Keratinocyte (primary cell): ENCODE measurements at regions not wholly inside any gene's neighbourhood (a gene's known extent, or its start where the extent isn't known, plus 50 kb on each side); places are given as distances from the start of the nearest gene placed in this dataset.

Experiments
- DNase-seq: peaks from one replicate; pipeline ENCODE4 v3.0.0-alpha.2; 2011; ENCODE audit warnings: low read depth, missing footprints, low spot score
- FAIRE-seq: peaks from 2 replicates; lab custom pipeline; 2011; peaks lifted over from hg19 to GRCh38; lab: Jason Lieb, UNC
- H2AFZ ChIP-seq: 2 replicates; pipeline ENCODE4 v1.6.0; 2012; ENCODE audit warnings: low read length, control low read depth, inconsistent platforms; ENCODE audit not compliant: control insufficient read depth
- H3K27ac ChIP-seq: 2 replicates; pipeline ENCODE4 v1.5.1; 2011; ENCODE audit warnings: low read length; ENCODE audit not compliant: control insufficient read depth, insufficient read depth
- H3K27me3 ChIP-seq: 3 replicates; pipeline ENCODE4 v1.6.0; 2011; ENCODE audit warnings: low read length; ENCODE audit not compliant: control insufficient read depth, insufficient read depth; ENCODE audit errors: extremely low read depth
- H3K36me3 ChIP-seq, 2 experiments: 2 replicates in 1 of 2; 3 replicates in 1 of 2; pipeline ENCODE4 v1.5.1; 2011; ENCODE audit warnings: low read length in 2 of 2, mild to moderate bottlenecking in 1 of 2; ENCODE audit not compliant: control insufficient read depth in 2 of 2, insufficient read depth in 2 of 2; ENCODE audit errors: extremely low read depth in 1 of 2
- H3K4me1 ChIP-seq: 3 replicates; pipeline ENCODE4 v1.5.1; 2011; ENCODE audit warnings: low read length; ENCODE audit not compliant: control insufficient read depth, insufficient read depth; ENCODE audit errors: extremely low read depth
- H3K4me2 ChIP-seq: 3 replicates; pipeline ENCODE4 v1.6.0; 2011; ENCODE audit warnings: low read depth, low read length; ENCODE audit not compliant: control insufficient read depth, insufficient read depth; ENCODE audit errors: extremely low read depth
- H3K4me3 ChIP-seq, 3 experiments: fragments of 200-600 bp in 1 of 3; sonication (generic) in 1 of 3; 2 replicates in 2 of 3; 3 replicates in 1 of 3; pipeline ENCODE4 v1.5.1; 2011 to 2016; ENCODE audit warnings: low read length in 3 of 3, mild to moderate bottlenecking in 3 of 3, control low read depth in 2 of 3, inconsistent platforms in 1 of 3, low read depth in 1 of 3, mixed read lengths in 1 of 3, mixed run types in 1 of 3, moderate library complexity in 1 of 3; ENCODE audit not compliant: control insufficient read depth in 2 of 3, insufficient read depth in 2 of 3; ENCODE audit errors: extremely low read depth in 1 of 3
- H3K79me2 ChIP-seq: 2 replicates; pipeline ENCODE4 v1.6.0; 2012; ENCODE audit warnings: low read length; ENCODE audit not compliant: control insufficient read depth, insufficient read depth
- H3K9ac ChIP-seq: 3 replicates; pipeline ENCODE4 v1.6.0; 2011; ENCODE audit warnings: low read length; ENCODE audit not compliant: control insufficient read depth, insufficient read depth; ENCODE audit errors: extremely low read depth
- H3K9me1 ChIP-seq: 3 replicates; pipeline ENCODE4 v1.6.0; 2011; ENCODE audit warnings: low read length; ENCODE audit not compliant: control insufficient read depth, insufficient read depth; ENCODE audit errors: extremely low read depth
- H3K9me3 ChIP-seq: 2 replicates; pipeline ENCODE4 v1.5.1; 2012; ENCODE audit warnings: low read depth, low read length; ENCODE audit not compliant: control insufficient read depth
- H4K20me1 ChIP-seq: 3 replicates; pipeline ENCODE4 v1.6.0; 2011; ENCODE audit warnings: low read length; ENCODE audit not compliant: control insufficient read depth, insufficient read depth; ENCODE audit errors: extremely low read depth
- EZH2 ChIP-seq: IDR thresholded peaks from one replicate; pipeline ENCODE4 v1.6.1; 2012; ENCODE audit warnings: inconsistent platforms, mild to moderate bottlenecking, low read length, moderate library complexity
- dilution Hi-C: fragments of 300-500 bp; cut with MboI; formaldehyde crosslinking; loops from one replicate; pipeline ENCODE4 v1.7.0; 2020; ENCODE audit warnings: low sequenced_read_pairs; ENCODE audit not compliant: extremely low pct_ligation_motif_present
- TF ChIP-seq, protein P1 (sequence below), 3 experiments: IDR thresholded peaks in 1 of 3; conservative IDR thresholded peaks in 1 of 3; optimal IDR thresholded peaks in 1 of 3; 2 replicates in 2 of 3; 3 replicates in 1 of 3; pipeline versions ENCODE3 to v1.5.1; 2011; ENCODE audit warnings: low read length in 3 of 3, mild to moderate bottlenecking in 3 of 3, moderate library complexity in 2 of 3, control low read depth in 1 of 3, inconsistent platforms in 1 of 3; ENCODE audit not compliant: insufficient read depth in 2 of 3; ENCODE audit errors: extremely low read depth in 1 of 3

DNA sequence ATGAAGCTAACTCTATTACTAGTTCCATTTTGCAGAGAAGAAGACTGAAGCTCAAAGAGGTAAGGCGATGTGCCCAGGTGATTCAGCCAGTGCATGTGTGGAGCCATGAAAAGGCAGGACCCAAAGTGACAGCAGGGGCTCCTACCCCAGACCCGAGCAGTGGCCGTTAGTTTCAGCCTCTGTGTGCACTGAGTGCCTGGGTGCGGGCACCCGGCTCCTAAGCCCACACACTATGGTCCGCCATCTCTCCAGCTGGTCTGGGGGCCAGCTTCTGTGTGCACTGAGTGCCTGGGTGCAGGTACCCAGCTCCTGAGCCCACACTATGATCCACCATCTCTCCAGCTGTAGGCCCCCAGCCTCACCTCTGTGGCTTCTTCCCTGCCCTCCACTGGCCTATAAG lies 123.5 kb upstream of the CST7 start:
- no peaks in the 10 kb centered on the region for H3K36me3 ChIP-seq

GRCh38 chr20:24827603-24828295 lies 121.3 kb upstream of the CST7 start:
- H3K79me2 ChIP-seq = no peaks in the 10 kb centered on the region
- no peaks in the 10 kb centered on the region for H4K20me1 ChIP-seq
- TF ChIP-seq, protein P1, sequence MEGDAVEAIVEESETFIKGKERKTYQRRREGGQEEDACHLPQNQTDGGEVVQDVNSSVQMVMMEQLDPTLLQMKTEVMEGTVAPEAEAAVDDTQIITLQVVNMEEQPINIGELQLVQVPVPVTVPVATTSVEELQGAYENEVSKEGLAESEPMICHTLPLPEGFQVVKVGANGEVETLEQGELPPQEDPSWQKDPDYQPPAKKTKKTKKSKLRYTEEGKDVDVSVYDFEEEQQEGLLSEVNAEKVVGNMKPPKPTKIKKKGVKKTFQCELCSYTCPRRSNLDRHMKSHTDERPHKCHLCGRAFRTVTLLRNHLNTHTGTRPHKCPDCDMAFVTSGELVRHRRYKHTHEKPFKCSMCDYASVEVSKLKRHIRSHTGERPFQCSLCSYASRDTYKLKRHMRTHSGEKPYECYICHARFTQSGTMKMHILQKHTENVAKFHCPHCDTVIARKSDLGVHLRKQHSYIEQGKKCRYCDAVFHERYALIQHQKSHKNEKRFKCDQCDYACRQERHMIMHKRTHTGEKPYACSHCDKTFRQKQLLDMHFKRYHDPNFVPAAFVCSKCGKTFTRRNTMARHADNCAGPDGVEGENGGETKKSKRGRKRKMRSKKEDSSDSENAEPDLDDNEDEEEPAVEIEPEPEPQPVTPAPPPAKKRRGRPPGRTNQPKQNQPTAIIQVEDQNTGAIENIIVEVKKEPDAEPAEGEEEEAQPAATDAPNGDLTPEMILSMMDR (optimal IDR thresholded peaks at IDR 0.05 in 1 of 3, IDR thresholded peaks at IDR 0.05 in 1 of 3, conservative IDR thresholded peaks at IDR 0.05 in 1 of 3; ENCODE audit: extremely low read depth in 1 of 3, insufficient read depth in 2 of 3, low read length in 3 of 3) = no peak
- TF ChIP-seq EZH2 = no peak
- no peak for FAIRE-seq
- H3K27ac ChIP-seq = no peak overlapping the region
- H3K36me3 ChIP-seq = no peaks in the 10 kb centered on the region
- no peak overlapping the region for H3K9ac ChIP-seq
- dilution Hi-C loops = no loop called here
- H3K9me3 ChIP-seq = no peaks in the 10 kb centered on the region
- H3K4me2 ChIP-seq = no peak overlapping the region
- no peak overlapping the region for H2AFZ ChIP-seq
- no peak overlapping the region for H3K4me3 ChIP-seq
- DNase-seq = no peak
- no peaks in the 10 kb centered on the region for H3K9me1 ChIP-seq
- H3K4me1 ChIP-seq = no peaks in the 10 kb centered on the region
- H3K27me3 ChIP-seq = no peaks in the 10 kb centered on the region

More for the DNA sequence above, 123.5 kb upstream of the CST7 start:
- no peaks in the 10 kb centered on the region for H3K4me1 ChIP-seq
- no peak overlapping the region for H2AFZ ChIP-seq
- no peak for TF ChIP-seq EZH2
- TF ChIP-seq, protein P1 (optimal IDR thresholded peaks at IDR 0.05 in 1 of 3, IDR thresholded peaks at IDR 0.05 in 1 of 3, conservative IDR thresholded peaks at IDR 0.05 in 1 of 3; ENCODE audit: extremely low read depth in 1 of 3, insufficient read depth in 2 of 3, low read length in 3 of 3) = no peak
- DNase-seq (no peak), FAIRE-seq (no peak)
- no peaks in the 10 kb centered on the region for H4K20me1 ChIP-seq
- no peak overlapping the region for H3K9ac ChIP-seq
- no peaks in the 10 kb centered on the region for H3K27me3 ChIP-seq
- H3K9me3 ChIP-seq = no peaks in the 10 kb centered on the region
- no peaks in the 10 kb centered on the region for H3K79me2 ChIP-seq
- no peak overlapping the region for H3K4me3 ChIP-seq
- no peak overlapping the region for H3K4me2 ChIP-seq
- H3K27ac ChIP-seq = no peak overlapping the region
- dilution Hi-C loops = no loop called here
- no peaks in the 10 kb centered on the region for H3K9me1 ChIP-seq
